H9 (cell line): ENCODE measurements at regions not wholly inside any gene's neighbourhood (a gene's known extent, or its start where the extent isn't known, plus 50 kb on each side); places are given as distances from the start of the nearest gene placed in this dataset.

ENCODE experiments used
- DNase-seq: peaks from one replicate; pipeline ENCODE4 v3.0.0-alpha.2; 2017
- H2AFZ ChIP-seq: one replicate; pipeline ENCODE4 v1.6.1; 2013; ENCODE audit warnings: mild to moderate bottlenecking, low read length, control low read depth, moderate library complexity
- H2AK5ac ChIP-seq: 2 replicates; pipeline ENCODE4 v1.6.1; 2013; ENCODE audit warnings: low read length, control low read depth, mixed read lengths; ENCODE audit not compliant: insufficient read length
- H2BK120ac ChIP-seq: one replicate; pipeline ENCODE4 v1.6.1; 2013; ENCODE audit warnings: low read depth, mild to moderate bottlenecking, low read length, control low read depth, inconsistent platforms; ENCODE audit not compliant: poor library complexity, severe bottlenecking
- H2BK12ac ChIP-seq: 2 replicates; pipeline ENCODE4 v1.6.1; 2013; ENCODE audit warnings: low read length, control low read depth, mixed read lengths, low read depth; ENCODE audit not compliant: insufficient read length
- H2BK15ac ChIP-seq: 2 replicates; pipeline ENCODE4 v1.6.1; 2013; ENCODE audit warnings: low read depth, low read length, control low read depth
- H2BK20ac ChIP-seq: one replicate; pipeline ENCODE4 v1.6.1; 2013; ENCODE audit warnings: low read depth, mild to moderate bottlenecking, low read length, control low read depth, inconsistent platforms; ENCODE audit not compliant: poor library complexity, severe bottlenecking
- H2BK5ac ChIP-seq: 2 replicates; pipeline ENCODE4 v1.6.1; 2013; ENCODE audit warnings: low read length, control low read depth, mixed read lengths; ENCODE audit not compliant: insufficient read length
- H3K14ac ChIP-seq: 2 replicates; pipeline ENCODE4 v1.6.1; 2013; ENCODE audit warnings: low read length, control low read depth; ENCODE audit not compliant: insufficient read depth
- H3K18ac ChIP-seq: 2 replicates; pipeline ENCODE4 v1.6.1; 2013; ENCODE audit warnings: low read depth, mild to moderate bottlenecking, mixed read lengths, low read length, control low read depth; ENCODE audit not compliant: insufficient read length
- H3K23ac ChIP-seq: 2 replicates; pipeline ENCODE4 v1.6.1; 2013; ENCODE audit warnings: low read length, control low read depth, mixed read lengths, low read depth; ENCODE audit not compliant: insufficient read length
- H3K23me2 ChIP-seq: 2 replicates; pipeline ENCODE4 v1.6.1; 2013; ENCODE audit warnings: low read depth, mild to moderate bottlenecking, mixed read lengths, low read length, control low read depth; ENCODE audit not compliant: insufficient read length, poor library complexity, severe bottlenecking
- H3K27ac ChIP-seq: 2 replicates; pipeline ENCODE4 v1.5.1; 2013; ENCODE audit warnings: low read length, control low read depth, mixed read lengths, low read depth; ENCODE audit not compliant: insufficient read length
- H3K27me3 ChIP-seq: 2 replicates; pipeline ENCODE4 v1.6.1; 2013; ENCODE audit warnings: low read length, control low read depth, inconsistent platforms; ENCODE audit not compliant: insufficient read depth
- H3K4ac ChIP-seq: 2 replicates; pipeline ENCODE4 v1.6.1; 2013; ENCODE audit warnings: low read depth, mild to moderate bottlenecking, control low read depth, inconsistent platforms, low read length, moderate library complexity
- H3K4me1 ChIP-seq: 2 replicates; pipeline ENCODE4 v1.6.1; 2013; ENCODE audit warnings: low read length, control low read depth, inconsistent platforms; ENCODE audit not compliant: insufficient read depth
- H3K4me2 ChIP-seq: 2 replicates; pipeline ENCODE4 v1.6.1; 2013; ENCODE audit warnings: low read length, control low read depth, mixed read lengths; ENCODE audit not compliant: insufficient read length, insufficient read depth
- H3K56ac ChIP-seq: 2 replicates; pipeline ENCODE4 v1.6.1; 2013; ENCODE audit warnings: low read depth, mild to moderate bottlenecking, mixed read lengths, low read length, control low read depth; ENCODE audit not compliant: insufficient read length
- H3K79me1 ChIP-seq: 2 replicates; pipeline ENCODE4 v1.6.1; 2013; ENCODE audit warnings: low read depth, mild to moderate bottlenecking, moderate library complexity, low read length, control low read depth, inconsistent platforms; ENCODE audit not compliant: insufficient read depth, poor library complexity, severe bottlenecking
- H3K79me2 ChIP-seq: 2 replicates; pipeline ENCODE4 v1.6.1; 2013; ENCODE audit warnings: low read length, control low read depth, inconsistent platforms; ENCODE audit not compliant: insufficient read depth
- H3K9ac ChIP-seq: 2 replicates; pipeline ENCODE4 v1.6.1; 2013; ENCODE audit warnings: low read length, control low read depth, mixed read lengths; ENCODE audit not compliant: insufficient read length; ENCODE audit errors: extremely low read depth
- H3K9me3 ChIP-seq: one replicate; pipeline ENCODE4 v1.6.1; 2013; ENCODE audit warnings: low read depth, low read length, inconsistent platforms; ENCODE audit not compliant: control insufficient read depth
- H3T11ph ChIP-seq: one replicate; pipeline ENCODE4 v1.6.1; 2013; ENCODE audit warnings: mild to moderate bottlenecking, low read length, control low read depth, inconsistent platforms
- H4K20me1 ChIP-seq: one replicate; pipeline ENCODE4 v1.6.1; 2013; ENCODE audit not compliant: control insufficient read depth, insufficient read length, insufficient read depth
- H4K5ac ChIP-seq: 2 replicates; pipeline ENCODE4 v1.6.1; 2013; ENCODE audit warnings: low read depth, mild to moderate bottlenecking, mixed read lengths, low read length, control low read depth; ENCODE audit not compliant: insufficient read length
- H4K8ac ChIP-seq: replicated peaks from 2 replicates; pipeline ENCODE4 v1.6.1; 2013; ENCODE audit warnings: low read length, control low read depth, mixed read lengths, low read depth; ENCODE audit not compliant: insufficient read length
- H4K91ac ChIP-seq: 2 replicates; pipeline ENCODE4 v1.6.1; 2013; ENCODE audit warnings: low read depth, mild to moderate bottlenecking, moderate library complexity, mixed read lengths, low read length, control low read depth; ENCODE audit not compliant: insufficient read length
- H3K27ac Mint-ChIP-seq, 3 experiments: 2 replicates in 2 of 3; 3 replicates in 1 of 3; pipeline ENCODE4 v1.8.0; 2020 to 2021; ENCODE audit warnings: mixed read lengths in 3 of 3, mild to moderate bottlenecking in 1 of 3, moderate library complexity in 1 of 3
- H3K27me3 Mint-ChIP-seq: 2 replicates; pipeline ENCODE4 v1.8.0; 2021; ENCODE audit warnings: low read depth, mild to moderate bottlenecking, moderate library complexity, mixed read lengths
- H3K36me3 Mint-ChIP-seq, 3 experiments: 2 replicates in 2 of 3; 3 replicates in 1 of 3; pipeline ENCODE4 v1.8.0; 2020 to 2021; ENCODE audit warnings: low read depth in 3 of 3, mixed read lengths in 3 of 3; ENCODE audit not compliant: insufficient read depth in 1 of 3
- H3K4me1 Mint-ChIP-seq, 2 experiments: 2 replicates each; pipeline ENCODE4 v1.8.0; 2020; ENCODE audit warnings: mixed read lengths in 2 of 2
- H3K4me3 Mint-ChIP-seq, 2 experiments: 2 replicates in 1 of 2; 3 replicates in 1 of 2; pipeline ENCODE4 v1.8.0; 2020 to 2021; ENCODE audit warnings: mild to moderate bottlenecking in 2 of 2, mixed read lengths in 2 of 2, moderate library complexity in 1 of 2
- H3K9me3 Mint-ChIP-seq, 2 experiments: 2 replicates in 1 of 2; 3 replicates in 1 of 2; pipeline ENCODE4 v1.8.0; 2020; ENCODE audit warnings: mild to moderate bottlenecking in 2 of 2, mixed read lengths in 2 of 2, moderate library complexity in 1 of 2
- CTCF ChIP-seq: fragments of 200-600 bp; sonication (generic); conservative IDR thresholded peaks from 3 replicates; pipeline ENCODE4 v1.8.0; 2021; ENCODE audit warnings: antibody characterized with exemption, mild to moderate bottlenecking
- WGBS: extraction: QIAGEN DNeasy Blood & Tissue Kit; methylation state at CpG from one replicate; pipeline ENCODE4 v1.1.7; 2013; ENCODE audit warnings: missing lambda C conversion rate, low lambda C conversion rate, mixed read lengths; ENCODE audit not compliant: insufficient read length; ENCODE audit errors: extremely low coverage; 5-methylcytosine and 5-hydroxymethylcytosine counted together

- Histone ChIP-seq H4K8ac (no peak overlapping the region), H3K23me2 (no peaks in the 10 kb centered on the region), H3K4me2 (no peak overlapping the region), H3K9me3 (no peaks in the 10 kb centered on the region), H2BK120ac (no peak overlapping the region), H2BK15ac (no peak overlapping the region), H2AK5ac (no peak overlapping the region), H3K23ac (no peak overlapping the region), H3K27me3 (no peaks in the 10 kb centered on the region), H3K14ac (no peak overlapping the region), H4K91ac (no peak overlapping the region), H3K4me1 (peaks cover 14% of the 10 kb centered on the region), H3K56ac (no peak overlapping the region), H4K5ac (no peak overlapping the region), H3T11ph (no peak overlapping the region), H2BK20ac (no peak overlapping the region), H3K79me2 (no peaks in the 10 kb centered on the region), H3K4ac (no peak overlapping the region), H3K27ac (no peak overlapping the region), H4K20me1 (no peaks in the 10 kb centered on the region), H3K79me1 (no peaks in the 10 kb centered on the region), H3K9ac (no peak overlapping the region), H2BK12ac (no peak overlapping the region), H2AFZ (no peak overlapping the region), H2BK5ac (no peak overlapping the region), H3K18ac (no peak overlapping the region)
- peaks cover 47 to 54% of the 10 kb centered on the region in 2 experiments for H3K4me1 Mint-ChIP-seq
- H3K27ac Mint-ChIP-seq = no peak overlapping the region
- no peaks in the 10 kb centered on the region; a peak in 2 of 5 replicates for H3K9me3 Mint-ChIP-seq
- no peak for TF ChIP-seq CTCF
- no peak overlapping the region for H3K4me3 Mint-ChIP-seq
- no CpG with 5 or more reads among the region's 5 CpGs for WGBS
- peaks cover 0 to 3% (median 0%) of the 10 kb centered on the region in 3 experiments; a peak in 3 of 7 replicates for H3K36me3 Mint-ChIP-seq
- no peak for DNase-seq
- peaks cover 5% of the 10 kb centered on the region; the same call in 1 of the 2 replicates for H3K27me3 Mint-ChIP-seq
Observed at GRCh38 chr13:30016398-30016797, 166.0 kb upstream of the UBL3 start.
